Peyer's patch (tissue), 4 donors: ENCODE measurements at regions not wholly inside any gene's neighbourhood (a gene's known extent, or its start where the extent isn't known, plus 50 kb on each side); places are given as distances from the start of the nearest gene placed in this dataset.

Experiments used
- CTCF ChIP-seq, 6 experiments: fragments of 450-650 bp in 4 of 6; fragments of 200-600 bp in 2 of 6; sonication (generic) in 1 of 6; IDR thresholded peaks; one replicate each; pipeline ENCODE4 v1.5.1; 2017 to 2019; ENCODE audit warnings: antibody characterized with exemption in 6 of 6, mild to moderate bottlenecking in 3 of 6, moderate library complexity in 1 of 6
- POLR2A ChIP-seq, 2 donors: fragments of 450-650 bp; IDR thresholded peaks; one replicate each; pipeline ENCODE4 v1.5.1; 2017; ENCODE audit warnings: antibody characterized with exemption in 2 of 2, mild to moderate bottlenecking in 2 of 2, moderate library complexity in 2 of 2

- no peak for TF ChIP-seq CTCF (IDR thresholded peaks at IDR 0.05)
- TF ChIP-seq POLR2A (IDR thresholded peaks at IDR 0.05): no peak
Measured at GRCh38 chr4:82225030-82225429, 148.8 kb downstream of the HNRNPD start.
